GM13976 (cell line): ENCODE measurements at regions not wholly inside any gene's neighbourhood (a gene's known extent, or its start where the extent isn't known, plus 50 kb on each side); places are given as distances from the start of the nearest gene placed in this dataset.

Source experiments
- DNase-seq: peaks from one replicate; pipeline ENCODE4 v3.0.0; 2012; ENCODE audit warnings: low spot score
- in situ Hi-C: fragments of 300-500 bp; cut with MboI; formaldehyde crosslinking; loops from one replicate; pipeline ENCODE4 v1.12.0; 2022; ENCODE audit warnings: low sequenced_read_pairs, mixed read lengths, inconsistent platforms; ENCODE audit not compliant: unreplicated experiment
- TF ChIP-seq, protein P1 (sequence below): IDR thresholded peaks from 2 replicates; pipeline ENCODE4 v1.5.1; 2012; ENCODE audit warnings: borderline replicate concordance, mild to moderate bottlenecking; ENCODE audit not compliant: insufficient read depth; ENCODE audit errors: extremely low read depth, missing control alignments, control extremely low read depth

- in situ Hi-C loops: no loop called here
- TF ChIP-seq, protein P1, sequence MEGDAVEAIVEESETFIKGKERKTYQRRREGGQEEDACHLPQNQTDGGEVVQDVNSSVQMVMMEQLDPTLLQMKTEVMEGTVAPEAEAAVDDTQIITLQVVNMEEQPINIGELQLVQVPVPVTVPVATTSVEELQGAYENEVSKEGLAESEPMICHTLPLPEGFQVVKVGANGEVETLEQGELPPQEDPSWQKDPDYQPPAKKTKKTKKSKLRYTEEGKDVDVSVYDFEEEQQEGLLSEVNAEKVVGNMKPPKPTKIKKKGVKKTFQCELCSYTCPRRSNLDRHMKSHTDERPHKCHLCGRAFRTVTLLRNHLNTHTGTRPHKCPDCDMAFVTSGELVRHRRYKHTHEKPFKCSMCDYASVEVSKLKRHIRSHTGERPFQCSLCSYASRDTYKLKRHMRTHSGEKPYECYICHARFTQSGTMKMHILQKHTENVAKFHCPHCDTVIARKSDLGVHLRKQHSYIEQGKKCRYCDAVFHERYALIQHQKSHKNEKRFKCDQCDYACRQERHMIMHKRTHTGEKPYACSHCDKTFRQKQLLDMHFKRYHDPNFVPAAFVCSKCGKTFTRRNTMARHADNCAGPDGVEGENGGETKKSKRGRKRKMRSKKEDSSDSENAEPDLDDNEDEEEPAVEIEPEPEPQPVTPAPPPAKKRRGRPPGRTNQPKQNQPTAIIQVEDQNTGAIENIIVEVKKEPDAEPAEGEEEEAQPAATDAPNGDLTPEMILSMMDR: no peak
- DNase-seq: no peak
These were observed 776.8 kb upstream of the ACVR2A start for GRCh38 chr2:147068071-147068470.

GRCh38 chr2:147067136-147067535, 777.7 kb upstream of the ACVR2A start:
- in situ Hi-C loops: no loop called here
- DNase-seq: no peak

DNA sequence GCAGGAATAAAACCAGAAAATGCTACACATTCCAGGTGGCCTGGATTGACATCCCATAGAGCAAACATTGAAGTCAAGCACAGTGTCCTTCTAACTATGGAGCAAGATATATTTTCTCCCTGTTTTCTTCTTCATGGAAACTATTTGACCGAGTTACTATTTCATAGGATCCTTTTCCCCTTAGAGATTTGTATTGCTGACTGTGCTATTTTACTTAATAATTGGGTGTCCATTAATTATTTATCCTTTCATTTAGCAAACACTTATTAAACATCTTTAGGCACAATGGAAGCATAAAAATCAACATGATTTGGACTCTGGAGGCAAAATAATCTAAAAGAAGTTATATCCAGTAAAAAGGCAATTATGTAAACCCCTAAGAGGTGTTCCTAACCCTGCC, 782.8 kb upstream of the ACVR2A start:
- in situ Hi-C loops: no loop called here
- DNase-seq: no peak
- TF ChIP-seq, protein P1: no peak

More at GRCh38 chr2:147067136-147067535, 777.7 kb upstream of the ACVR2A start:
- TF ChIP-seq, protein P1: no peak

- no peak for DNase-seq
- TF ChIP-seq, protein P1: no peak
- in situ Hi-C loops: no loop called here
These were observed 783.6 kb upstream of the ACVR2A start for GRCh38 chr2:147061269-147061668.

- in situ Hi-C loops: no loop called here
- DNase-seq: no peak
These were observed 786.8 kb upstream of the ACVR2A start for GRCh38 chr2:147057892-147058490.

GRCh38 chr2:147051814-147052213, 793.0 kb upstream of the ACVR2A start:
- TF ChIP-seq, protein P1: no peak
- in situ Hi-C loops: no loop called here
- DNase-seq: no peak

More at GRCh38 chr2:147057892-147058490, 786.8 kb upstream of the ACVR2A start:
- TF ChIP-seq, protein P1: no peak

- DNase-seq: no peak
- TF ChIP-seq, protein P1: no peak
- in situ Hi-C loops: no loop called here
These were observed 793.6 kb upstream of the ACVR2A start for GRCh38 chr2:147051248-147051647.
